K562 (cell line): ENCODE measurements at regions not wholly inside any gene's neighbourhood (a gene's known extent, or its start where the extent isn't known, plus 50 kb on each side); places are given as distances from the start of the nearest gene placed in this dataset.

Source experiments
- ATAC-seq: fragments of 200-7000 bp; cut with Tn5 transposase; 3 replicates; pipeline ENCODE4 v1.9.1; 2020; ENCODE audit warnings: moderate library complexity
- BruUV-seq: library from RNA; stranded (reverse); fragments of 400-500 nt; replicated peaks from 2 replicates; lab custom pipeline; 2021; lab: Mats Ljungman, UMichigan
- CTCF ChIA-PET: fragments of 300-600 bp; formaldehyde crosslinking; extraction: SDS; loops from one replicate; lab custom pipeline; 2021; ENCODE audit warnings: low intra/inter-chr PET ratio; lab: Yijun Ruan, JAX
- POLR2A ChIA-PET: fragments of 300-600, 350-650 bp; sonication (Branson Sonifier 250); formaldehyde crosslinking; extraction: SDS; loops from one replicate; lab custom pipeline; 2021; ENCODE audit warnings: antibody characterized with exemption, inconsistent platforms; lab: Yijun Ruan, JAX
- DNase-seq, 4 experiments: peaks; one replicate each; pipeline versions ENCODE4 v3.0.0 to v3.0.0-alpha.2; 2011 to 2018; ENCODE audit warnings: low spot score in 3 of 4, mixed read lengths in 3 of 4; ENCODE audit errors: extremely low read depth in 1 of 4
- FAIRE-seq: peaks from 2 replicates; lab custom pipeline; 2011; peaks lifted over from hg19 to GRCh38; lab: Jason Lieb, UNC
- H2AFZ ChIP-seq: 2 replicates; pipeline ENCODE4 v1.6.0; 2011; ENCODE audit warnings: low read depth, low read length, control low read depth, inconsistent platforms
- H3K27ac ChIP-seq: fragments of 200-600 bp; 3 replicates; pipeline ENCODE4 v1.8.0; 2011; ENCODE audit warnings: low read depth, mild to moderate bottlenecking, control low read depth, inconsistent platforms, low read length, moderate library complexity, mixed read lengths; ENCODE audit errors: extremely low read depth
- H3K27me3 ChIP-seq, 2 experiments: fragments of 300-600 bp in 1 of 2; 2 replicates in 1 of 2; 3 replicates in 1 of 2; pipeline versions ENCODE4 v1.6.0 to v1.8.0; 2011; ENCODE audit warnings: inconsistent platforms in 2 of 2, low read length in 2 of 2, mild to moderate bottlenecking in 1 of 2, mixed read lengths in 1 of 2, moderate library complexity in 1 of 2; ENCODE audit not compliant: control insufficient read depth in 2 of 2, insufficient read depth in 2 of 2
- H3K36me3 ChIP-seq: fragments of 300-600 bp; 3 replicates; pipeline ENCODE4 v1.8.0; 2011; ENCODE audit warnings: mild to moderate bottlenecking, low read length, inconsistent platforms; ENCODE audit not compliant: control insufficient read depth, insufficient read depth
- H3K4me1 ChIP-seq, 2 experiments: fragments of 200-600 bp in 1 of 2; replicated peaks in 1 of 2; 2 replicates in 1 of 2; 3 replicates in 1 of 2; pipeline versions ENCODE4 v1.5.1 to v1.8.0; 2011; ENCODE audit warnings: inconsistent platforms in 2 of 2, low read length in 2 of 2, mild to moderate bottlenecking in 1 of 2, mixed read lengths in 1 of 2, moderate library complexity in 1 of 2; ENCODE audit not compliant: control insufficient read depth in 2 of 2, insufficient read depth in 2 of 2
- H3K4me2 ChIP-seq: 2 replicates; pipeline ENCODE4 v1.6.1; 2011; ENCODE audit warnings: low read length, control low read depth, inconsistent platforms, mixed read lengths; ENCODE audit not compliant: insufficient read depth
- H3K4me3 ChIP-seq: fragments of 200-600 bp; sonication (generic), shearing (Covaris generic); 2 replicates; pipeline ENCODE4 v1.5.1; 2016; ENCODE audit warnings: control low read depth, inconsistent platforms
- H3K79me2 ChIP-seq: fragments of 200-600 bp; 3 replicates; pipeline ENCODE4 v1.8.0; 2011; ENCODE audit warnings: low read length, inconsistent platforms; ENCODE audit not compliant: control insufficient read depth, insufficient read depth
- H3K9ac ChIP-seq, 2 experiments: 2 replicates each; pipeline versions ENCODE4 v1.6.0 to v1.6.1; 2011; ENCODE audit warnings: low read depth in 2 of 2, low read length in 2 of 2, control low read depth in 1 of 2, inconsistent platforms in 1 of 2, mild to moderate bottlenecking in 1 of 2, mixed read lengths in 1 of 2; ENCODE audit not compliant: insufficient read depth in 1 of 2
- H3K9me1 ChIP-seq: one replicate; pipeline ENCODE4 v1.6.0; 2011; ENCODE audit warnings: inconsistent platforms, mild to moderate bottlenecking, low read length, moderate library complexity; ENCODE audit not compliant: control insufficient read depth, insufficient read depth
- H3K9me3 ChIP-seq: replicated peaks from 2 replicates; pipeline ENCODE4 v1.5.1; 2011; ENCODE audit warnings: low read depth, low read length, inconsistent platforms; ENCODE audit not compliant: control insufficient read depth, insufficient read depth
- H4K20me1 ChIP-seq: replicated peaks from 2 replicates; pipeline ENCODE4 v1.6.1; 2011; ENCODE audit warnings: low read length, inconsistent platforms, mixed read lengths; ENCODE audit not compliant: control insufficient read depth, insufficient read depth
- BRD9 ChIP-seq: fragments of 450-650 bp; IDR thresholded peaks from 2 replicates; pipeline ENCODE4 v1.6.1; 2018; ENCODE audit warnings: low read depth; ENCODE audit not compliant: partially characterized antibody
- EP300 ChIP-seq: IDR thresholded peaks from 2 replicates; pipeline ENCODE4 v1.6.1; 2012; ENCODE audit warnings: low read length, improper control_type of control experiment
- GABPB2 ChIP-seq: fragments of 250-450 bp; sonication (Bioruptor Pico); conservative IDR thresholded peaks from 2 replicates; pipeline ENCODE4 v1.5.1; 2021; ENCODE audit warnings: mild to moderate bottlenecking
- HLTF ChIP-seq: fragments of 450-650 bp; IDR thresholded peaks from 2 replicates; pipeline ENCODE4 v1.6.1; 2016
- LCOR ChIP-seq: sonication (generic); formaldehyde crosslinking; IDR thresholded peaks from 2 replicates; pipeline ENCODE4 v1.8.0; 2022; ENCODE audit warnings: mild to moderate bottlenecking, missing genetic modification reagents
- MAFK ChIP-seq: IDR thresholded peaks from 2 replicates; pipeline ENCODE4 v1.6.1; 2011; ENCODE audit warnings: low read length, improper control_type of control experiment
- MTA3 ChIP-seq: fragments of 450-650 bp; formaldehyde crosslinking; IDR thresholded peaks from 2 replicates; pipeline ENCODE4 v1.6.1; 2017; ENCODE audit warnings: mild to moderate bottlenecking, borderline replicate concordance
- MTF1 ChIP-seq: fragments of 250-450 bp; sonication (Bioruptor Pico); IDR thresholded peaks from 2 replicates; pipeline ENCODE4 v1.9.0; 2021; ENCODE audit warnings: moderate library complexity, mild to moderate bottlenecking, inconsistent platforms, borderline replicate concordance
- NFIC ChIP-seq: fragments of 450-650 bp; IDR thresholded peaks from 2 replicates; pipeline ENCODE4 v1.6.1; 2017; ENCODE audit warnings: mild to moderate bottlenecking, inconsistent platforms
- RUNX1 ChIP-seq: sonication (generic); IDR thresholded peaks from 2 replicates; pipeline ENCODE4 v1.6.1; 2016; ENCODE audit warnings: antibody characterized with exemption, low read depth
- SRSF1 ChIP-seq: fragments of 200-400 bp; formaldehyde crosslinking; IDR thresholded peaks from 2 replicates; pipeline ENCODE4 v1.6.1; 2017; ENCODE audit warnings: mild to moderate bottlenecking, low read depth, low read length, moderate library complexity
- TOE1 ChIP-seq, 2 experiments: fragments of 450-650 bp in 1 of 2; sonication (generic) in 1 of 2; formaldehyde crosslinking in 1 of 2; IDR thresholded peaks; 2 replicates each; pipeline versions ENCODE4 v1.7.1 to v1.8.0; 2016 to 2022; ENCODE audit warnings: borderline replicate concordance in 2 of 2, mild to moderate bottlenecking in 2 of 2, antibody characterized with exemption in 1 of 2, inconsistent platforms in 1 of 2, low read depth in 1 of 2, missing genetic modification reagents in 1 of 2, moderate library complexity in 1 of 2
- ZNF507 ChIP-seq: conservative IDR thresholded peaks from 2 replicates; pipeline ENCODE4 v1.6.1; 2017; ENCODE audit warnings: missing genetic modification characterization, missing compliant biosample characterization
- ZNF764 ChIP-seq: fragments of 250-450 bp; sonication (Bioruptor Pico); IDR thresholded peaks from 2 replicates; pipeline ENCODE4 v1.4.0; 2020; ENCODE audit warnings: low read depth, mild to moderate bottlenecking, moderate library complexity
- ZSCAN29 ChIP-seq: fragments of 450-650 bp; IDR thresholded peaks from 2 replicates; pipeline ENCODE4 v1.6.1; 2017
- WGBS: fragments of 100-300 bp; shearing (Covaris generic); methylation state at CpG from one replicate; pipeline ENCODE4 v1.1.6; 2016; ENCODE audit warnings: low coverage, mixed read lengths; ENCODE audit not compliant: insufficient coverage; ENCODE audit errors: missing lambda C conversion rate; 5-methylcytosine and 5-hydroxymethylcytosine counted together
- in situ Hi-C: fragments of 300-500 bp; cut with MboI; formaldehyde crosslinking; loops from 4 replicates; pipeline ENCODE4 v1.15.0; 2018; ENCODE audit warnings: inconsistent platforms, mixed read lengths
- intact Hi-C: fragments of 100-400 bp; cut with micrococcal nuclease; formaldehyde crosslinking; loops from 2 replicates; pipeline ENCODE4 v1.14.2; 2022
- TF ChIP-seq, protein P1 (sequence below): sonication (generic); formaldehyde crosslinking; IDR thresholded peaks from 2 replicates; pipeline ENCODE4 v1.8.1; 2023; ENCODE audit warnings: missing genetic modification reagents, mild to moderate bottlenecking, borderline replicate concordance
- TF ChIP-seq, protein P2 (sequence below): fragments of 450-650 bp; formaldehyde crosslinking; IDR thresholded peaks from 2 replicates; pipeline ENCODE4 v1.4.0; 2020; ENCODE audit warnings: mild to moderate bottlenecking, moderate library complexity

DNA sequence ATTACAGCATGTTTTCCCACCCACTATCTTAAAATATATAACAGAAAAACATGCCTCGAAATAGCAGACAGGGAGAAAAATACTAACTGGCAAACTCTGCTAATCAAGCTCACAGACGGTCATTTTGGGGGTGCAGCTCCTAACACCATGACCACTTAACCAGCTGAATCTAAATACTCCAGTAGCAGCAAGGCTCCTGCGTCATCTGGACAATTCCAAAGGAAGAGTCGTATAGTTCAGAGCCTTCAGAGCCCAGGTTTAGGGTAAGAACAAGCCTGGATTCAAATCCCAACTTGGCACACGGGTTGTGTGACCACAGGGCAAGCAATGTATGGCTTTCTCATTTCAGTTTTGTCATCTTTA is 81.3 kb upstream of the COL21A1 start:
- H3K9ac ChIP-seq, result no peak overlapping the region
- FAIRE-seq, result no peak
- H3K27me3 ChIP-seq, result no peaks in the 10 kb centered on the region

More for the DNA sequence above, 81.3 kb upstream of the COL21A1 start:
- ATAC-seq, result no peak
- no TSS peak for BruUV-seq
- DNase-seq, result no peak
- ChIA-PET POLR2A (no interaction called here), CTCF (no interaction called here)
- Histone ChIP-seq H2AFZ (no peak overlapping the region), H3K27ac (no peak overlapping the region), H3K4me2 (no peak overlapping the region), H3K4me1 (no peaks in the 10 kb centered on the region), H3K36me3 (no peaks in the 10 kb centered on the region), H3K4me3 (no peak overlapping the region), H3K9me1 (no peaks in the 10 kb centered on the region), H3K79me2 (no peaks in the 10 kb centered on the region), H4K20me1 (no peaks in the 10 kb centered on the region), H3K9me3 (no peaks in the 10 kb centered on the region)
- intact Hi-C loops (no loop called here), in situ Hi-C loops (no loop called here)
- TF ChIP-seq MTA3 (no peak), TOE1 (IDR thresholded peaks at IDR 0.05; ENCODE audit: borderline replicate concordance) (no peak), TOE1 (CRISPR knock-in tag; IDR thresholded peaks at IDR 0.05; ENCODE audit: borderline replicate concordance, low read depth) (no peak), EP300 (no peak), MTF1 (CRISPR knock-in tag) (no peak), GABPB2 (no peak), ZNF764 (no peak), BRD9 (no peak), LCOR (CRISPR knock-in tag) (no peak), MAFK (no peak), NFIC (no peak), SRSF1 (no peak), RUNX1 (no peak), ZSCAN29 (no peak), HLTF (no peak), ZNF507 (tag) (no peak)
- TF ChIP-seq, protein P1, sequence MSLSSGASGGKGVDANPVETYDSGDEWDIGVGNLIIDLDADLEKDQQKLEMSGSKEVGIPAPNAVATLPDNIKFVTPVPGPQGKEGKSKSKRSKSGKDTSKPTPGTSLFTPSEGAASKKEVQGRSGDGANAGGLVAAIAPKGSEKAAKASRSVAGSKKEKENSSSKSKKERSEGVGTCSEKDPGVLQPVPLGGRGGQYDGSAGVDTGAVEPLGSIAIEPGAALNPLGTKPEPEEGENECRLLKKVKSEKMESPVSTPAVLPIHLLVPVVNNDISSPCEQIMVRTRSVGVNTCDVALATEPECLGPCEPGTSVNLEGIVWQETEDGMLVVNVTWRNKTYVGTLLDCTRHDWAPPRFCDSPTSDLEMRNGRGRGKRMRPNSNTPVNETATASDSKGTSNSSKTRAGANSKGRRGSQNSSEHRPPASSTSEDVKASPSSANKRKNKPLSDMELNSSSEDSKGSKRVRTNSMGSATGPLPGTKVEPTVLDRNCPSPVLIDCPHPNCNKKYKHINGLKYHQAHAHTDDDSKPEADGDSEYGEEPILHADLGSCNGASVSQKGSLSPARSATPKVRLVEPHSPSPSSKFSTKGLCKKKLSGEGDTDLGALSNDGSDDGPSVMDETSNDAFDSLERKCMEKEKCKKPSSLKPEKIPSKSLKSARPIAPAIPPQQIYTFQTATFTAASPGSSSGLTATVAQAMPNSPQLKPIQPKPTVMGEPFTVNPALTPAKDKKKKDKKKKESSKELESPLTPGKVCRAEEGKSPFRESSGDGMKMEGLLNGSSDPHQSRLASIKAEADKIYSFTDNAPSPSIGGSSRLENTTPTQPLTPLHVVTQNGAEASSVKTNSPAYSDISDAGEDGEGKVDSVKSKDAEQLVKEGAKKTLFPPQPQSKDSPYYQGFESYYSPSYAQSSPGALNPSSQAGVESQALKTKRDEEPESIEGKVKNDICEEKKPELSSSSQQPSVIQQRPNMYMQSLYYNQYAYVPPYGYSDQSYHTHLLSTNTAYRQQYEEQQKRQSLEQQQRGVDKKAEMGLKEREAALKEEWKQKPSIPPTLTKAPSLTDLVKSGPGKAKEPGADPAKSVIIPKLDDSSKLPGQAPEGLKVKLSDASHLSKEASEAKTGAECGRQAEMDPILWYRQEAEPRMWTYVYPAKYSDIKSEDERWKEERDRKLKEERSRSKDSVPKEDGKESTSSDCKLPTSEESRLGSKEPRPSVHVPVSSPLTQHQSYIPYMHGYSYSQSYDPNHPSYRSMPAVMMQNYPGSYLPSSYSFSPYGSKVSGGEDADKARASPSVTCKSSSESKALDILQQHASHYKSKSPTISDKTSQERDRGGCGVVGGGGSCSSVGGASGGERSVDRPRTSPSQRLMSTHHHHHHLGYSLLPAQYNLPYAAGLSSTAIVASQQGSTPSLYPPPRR, result no peak
- TF ChIP-seq, protein P2, sequence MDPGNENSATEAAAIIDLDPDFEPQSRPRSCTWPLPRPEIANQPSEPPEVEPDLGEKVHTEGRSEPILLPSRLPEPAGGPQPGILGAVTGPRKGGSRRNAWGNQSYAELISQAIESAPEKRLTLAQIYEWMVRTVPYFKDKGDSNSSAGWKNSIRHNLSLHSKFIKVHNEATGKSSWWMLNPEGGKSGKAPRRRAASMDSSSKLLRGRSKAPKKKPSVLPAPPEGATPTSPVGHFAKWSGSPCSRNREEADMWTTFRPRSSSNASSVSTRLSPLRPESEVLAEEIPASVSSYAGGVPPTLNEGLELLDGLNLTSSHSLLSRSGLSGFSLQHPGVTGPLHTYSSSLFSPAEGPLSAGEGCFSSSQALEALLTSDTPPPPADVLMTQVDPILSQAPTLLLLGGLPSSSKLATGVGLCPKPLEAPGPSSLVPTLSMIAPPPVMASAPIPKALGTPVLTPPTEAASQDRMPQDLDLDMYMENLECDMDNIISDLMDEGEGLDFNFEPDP (CRISPR knock-in tag), result no peak
- 3% methylated on average over 5 of the region's 5 CpGs for WGBS
